AG04449 (cell line): ENCODE measurements at regions not wholly inside any gene's neighbourhood (a gene's known extent, or its start where the extent isn't known, plus 50 kb on each side); places are given as distances from the start of the nearest gene placed in this dataset.

ENCODE experiments used
- CTCF ChIA-PET: fragments of 350-600 bp; formaldehyde crosslinking; extraction: SDS; loops from one replicate; lab custom pipeline; 2021; ENCODE audit warnings: antibody characterized with exemption; lab: Yijun Ruan, JAX
- POLR2A ChIA-PET: fragments of 400-600, 350-600 bp; formaldehyde crosslinking; extraction: SDS; loops from one replicate; lab custom pipeline; 2020; ENCODE audit warnings: antibody characterized with exemption, inconsistent platforms; lab: Yijun Ruan, JAX
- DNase-seq: peaks from one replicate; pipeline ENCODE4 v3.0.0-alpha.2; 2010; ENCODE audit warnings: low read depth, low spot score
- H3K4me3 ChIP-seq: 2 replicates; pipeline ENCODE4 v1.5.1; 2011; ENCODE audit warnings: low read depth, mild to moderate bottlenecking, control low read depth, low read length
- CTCF ChIP-seq: IDR thresholded peaks from one replicate; pipeline ENCODE4 v1.5.1; 2011; ENCODE audit warnings: mild to moderate bottlenecking, moderate library complexity, low read length, control low read depth, inconsistent platforms; ENCODE audit not compliant: insufficient read depth; ENCODE audit errors: missing control alignments

- no peak for TF ChIP-seq CTCF
- no peak for DNase-seq
- CTCF ChIA-PET, result interaction anchor here (0.6 to 1.5 kb wide), 4 partner anchors 9 to 424 kb away, joined by 3 to 4 read pairs (median 3); no protein-coding TSS in a partner anchor
- POLR2A ChIA-PET, result no interaction called here
- H3K4me3 ChIP-seq, result no peak overlapping the region
Measured at GRCh38 chr2:43060390-43061016, 165.9 kb downstream of the ZFP36L2 start.

- ChIA-PET CTCF (interaction anchor here (0.8 to 1.5 kb wide), 6 partner anchors 9 to 136 kb away, joined by 3 to 4 read pairs (median 3); no protein-coding TSS in a partner anchor), POLR2A (interaction anchor here (0.6 to 1.2 kb wide), 3 partner anchors 13 to 27 kb away, joined by 3 read pairs; no protein-coding TSS in a partner anchor)
- peak; percentile 83 for DNase-seq
- no peak for TF ChIP-seq CTCF
- no peak overlapping the region for H3K4me3 ChIP-seq
Measured at GRCh38 chr2:43059183-43059897, 167.1 kb downstream of the ZFP36L2 start.

- ChIA-PET POLR2A (interaction anchor here (0.6 kb wide), 1 partner anchor 28 kb away, joined by 3 read pairs; no protein-coding TSS in a partner anchor), CTCF (interaction anchor here (0.8 to 1.5 kb wide), 4 partner anchors 12 to 135 kb away, joined by 3 to 4 read pairs (median 3); no protein-coding TSS in a partner anchor)
- no peak for TF ChIP-seq CTCF
- H3K4me3 ChIP-seq, result no peak overlapping the region
- no peak for DNase-seq
Measured at GRCh38 chr2:43058726-43059110, 167.7 kb downstream of the ZFP36L2 start.

- TF ChIP-seq CTCF, result no peak
- ChIA-PET CTCF (interaction anchor here (0.8 to 1.5 kb wide), 4 partner anchors 11 to 135 kb away, joined by 3 to 4 read pairs (median 3); no protein-coding TSS in a partner anchor), POLR2A (no interaction called here)
- no peak overlapping the region for H3K4me3 ChIP-seq
- no peak for DNase-seq
Measured at GRCh38 chr2:43057742-43058725, 168.4 kb downstream of the ZFP36L2 start.

- ChIA-PET CTCF (no interaction called here), POLR2A (no interaction called here)
- TF ChIP-seq CTCF, result no peak
- no peak overlapping the region for H3K4me3 ChIP-seq
- DNase-seq, result no peak
Measured at GRCh38 chr2:43057026-43057741, 169.2 kb downstream of the ZFP36L2 start.
